CD4-positive, CD25-positive, alpha-beta regulatory T cell (primary cell): ENCODE measurements at regions not wholly inside any gene's neighbourhood (a gene's known extent, or its start where the extent isn't known, plus 50 kb on each side); places are given as distances from the start of the nearest gene placed in this dataset.

Experiments
- ATAC-seq, 2 donors: fragments of 150-1000 bp; cut with Tn5 transposase; one replicate each; pipeline ENCODE4 v1.10.0; 2021; ENCODE audit warnings: low read depth in 2 of 2, moderate number of reproducible peaks in 2 of 2, moderate library complexity in 1 of 2
- DNase-seq, 3 donors: peaks; one replicate each; pipeline versions ENCODE4 v3.0.0 to v3.0.0-alpha.2; 2012 to 2022; ENCODE audit warnings: mixed read lengths in 1 of 3
- H3K27ac ChIP-seq: one replicate; pipeline ENCODE4 v1.7.0; 2013; ENCODE audit warnings: mild to moderate bottlenecking, low read length; ENCODE audit not compliant: insufficient read depth, poor library complexity, severe bottlenecking
- H3K27me3 ChIP-seq: one replicate; pipeline ENCODE4 v1.7.0; 2013; ENCODE audit warnings: low read length; ENCODE audit not compliant: control insufficient read depth, insufficient read depth
- H3K36me3 ChIP-seq: one replicate; pipeline ENCODE4 v1.7.0; 2013; ENCODE audit warnings: mild to moderate bottlenecking, low read length, moderate library complexity; ENCODE audit not compliant: control insufficient read depth, insufficient read depth
- H3K4me1 ChIP-seq: 2 replicates; pipeline ENCODE4 v1.7.0; 2013; ENCODE audit warnings: mild to moderate bottlenecking, low read length; ENCODE audit not compliant: insufficient read depth, control insufficient read depth, poor library complexity, severe bottlenecking
- H3K4me3 ChIP-seq: one replicate; pipeline ENCODE4 v1.7.0; 2013; ENCODE audit warnings: low read depth, mild to moderate bottlenecking, low read length, moderate library complexity
- H3K9me3 ChIP-seq, 2 experiments: 1 replicate in 1 of 2; 2 replicates in 1 of 2; pipeline ENCODE4 v1.7.0; 2013; ENCODE audit warnings: low read length in 2 of 2, mild to moderate bottlenecking in 1 of 2, moderate library complexity in 1 of 2; ENCODE audit not compliant: control insufficient read depth in 2 of 2
- H3K27ac Mint-ChIP-seq, 3 donors: one replicate each; pipeline ENCODE4 v1.8.0; 2020 to 2022; ENCODE audit warnings: mild to moderate bottlenecking in 3 of 3, mixed read lengths in 3 of 3, moderate library complexity in 2 of 3
- H3K27me3 Mint-ChIP-seq: one replicate; pipeline ENCODE4 v1.8.0; 2022; ENCODE audit warnings: mild to moderate bottlenecking, mixed read lengths
- H3K36me3 Mint-ChIP-seq: one replicate; pipeline ENCODE4 v1.8.0; 2020; ENCODE audit warnings: mixed read lengths
- H3K4me1 Mint-ChIP-seq, 4 donors: one replicate each; pipeline ENCODE4 v1.8.0; 2020 to 2022; ENCODE audit warnings: mixed read lengths in 4 of 4, mild to moderate bottlenecking in 1 of 4
- H3K4me3 Mint-ChIP-seq, 4 donors: one replicate each; pipeline ENCODE4 v1.8.0; 2020 to 2022; ENCODE audit warnings: mild to moderate bottlenecking in 4 of 4, mixed read lengths in 4 of 4, moderate library complexity in 3 of 4
- H3K9me3 Mint-ChIP-seq, 7 donors: one replicate each; pipeline ENCODE4 v1.8.0; 2020 to 2022; ENCODE audit warnings: mixed read lengths in 7 of 7, mild to moderate bottlenecking in 3 of 7, moderate library complexity in 2 of 7

DNA sequence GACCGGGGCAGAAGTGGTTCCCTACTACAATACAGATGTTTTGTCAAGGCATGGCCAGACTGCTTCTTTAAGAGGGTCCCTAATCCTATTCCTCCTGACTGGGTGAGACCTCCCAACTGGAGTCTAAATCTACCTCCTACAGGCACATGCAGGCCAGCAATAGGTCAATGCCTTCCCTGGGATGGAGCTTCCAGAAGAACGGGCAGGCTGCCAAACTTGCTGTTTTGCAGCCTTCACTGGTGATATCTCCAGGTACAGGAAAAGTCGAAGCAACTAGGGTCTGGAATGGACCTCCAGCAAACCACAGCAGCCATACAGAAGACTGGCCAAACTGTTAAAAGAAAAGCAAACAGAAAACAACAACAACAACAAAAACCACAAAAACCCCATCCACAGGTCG is 678.4 kb upstream of the DIAPH2 start:
- no peak overlapping the region for H3K27ac Mint-ChIP-seq
- H3K4me1 Mint-ChIP-seq, result no peaks in the 10 kb centered on the region
- H3K27me3 Mint-ChIP-seq, result no peaks in the 10 kb centered on the region
- Histone ChIP-seq H3K4me1 (no peaks in the 10 kb centered on the region), H3K27ac (no peak overlapping the region), H3K36me3 (no peaks in the 10 kb centered on the region), H3K9me3 (no peaks in the 10 kb centered on the region), H3K27me3 (no peaks in the 10 kb centered on the region), H3K4me3 (no peak overlapping the region)
- peaks cover 0 to 4% (median 1%) of the 10 kb centered on the region in 7 donors for H3K9me3 Mint-ChIP-seq
- H3K36me3 Mint-ChIP-seq, result no peaks in the 10 kb centered on the region
- ATAC-seq (no peak), DNase-seq (no peak)
- no peak overlapping the region for H3K4me3 Mint-ChIP-seq

DNA sequence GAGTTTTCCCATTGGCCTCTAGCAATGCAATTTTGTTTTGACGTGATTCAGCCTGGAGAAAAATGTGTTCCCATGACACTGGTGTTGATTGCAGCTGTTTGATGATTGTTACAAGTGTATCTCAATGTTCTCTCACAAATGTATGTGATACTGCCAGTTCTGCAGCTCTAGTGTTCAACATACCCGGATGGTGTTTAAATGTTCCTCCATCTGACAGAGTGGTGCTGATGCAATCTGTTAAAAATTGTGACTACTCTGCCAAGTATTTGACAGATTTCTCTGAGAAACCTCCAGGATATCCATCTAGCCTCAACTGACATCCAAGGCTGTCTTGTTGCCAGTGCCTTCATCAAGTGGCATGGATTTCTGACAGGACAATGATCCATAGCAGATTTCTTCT is 657.2 kb upstream of the DIAPH2 start:
- no peak overlapping the region for H3K27ac ChIP-seq
- peaks cover 0 to 2% (median 0%) of the 10 kb centered on the region in 7 donors for H3K9me3 Mint-ChIP-seq
- no peaks in the 10 kb centered on the region for H3K36me3 ChIP-seq
- no peaks in the 10 kb centered on the region for H3K27me3 ChIP-seq
- DNase-seq (no peak), ATAC-seq (no peak)
- no peak overlapping the region for H3K27ac Mint-ChIP-seq
- no peaks in the 10 kb centered on the region for H3K9me3 ChIP-seq
- no peaks in the 10 kb centered on the region for H3K4me1 ChIP-seq
- no peaks in the 10 kb centered on the region for H3K36me3 Mint-ChIP-seq
- no peaks in the 10 kb centered on the region for H3K4me1 Mint-ChIP-seq
- no peak overlapping the region for H3K4me3 ChIP-seq
- H3K4me3 Mint-ChIP-seq, result no peak overlapping the region
- H3K27me3 Mint-ChIP-seq, result no peaks in the 10 kb centered on the region

DNA sequence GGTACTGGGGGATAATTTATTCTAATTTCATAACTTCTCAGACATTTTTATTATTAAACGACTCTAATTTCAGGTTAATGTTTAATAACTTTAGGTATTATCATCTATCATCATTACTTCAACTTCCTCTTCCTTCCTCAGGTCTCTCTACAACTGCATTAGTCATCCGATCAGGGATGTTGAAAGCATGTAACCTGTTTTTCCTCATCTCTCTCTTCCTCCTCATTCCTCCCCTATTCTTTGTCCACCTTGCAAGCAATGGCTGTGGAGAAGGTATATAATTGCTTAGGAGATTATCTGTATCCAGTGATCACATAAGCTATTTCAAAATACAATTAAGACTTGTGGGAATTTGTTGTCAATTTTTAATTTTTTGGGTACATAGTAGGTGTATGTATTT is 632.6 kb upstream of the DIAPH2 start:
- Histone ChIP-seq H3K4me1 (no peaks in the 10 kb centered on the region), H3K4me3 (no peak overlapping the region), H3K27ac (no peak overlapping the region), H3K9me3 (no peaks in the 10 kb centered on the region), H3K36me3 (no peaks in the 10 kb centered on the region), H3K27me3 (no peaks in the 10 kb centered on the region)
- H3K4me3 Mint-ChIP-seq, result no peak overlapping the region
- DNase-seq (no peak), ATAC-seq (no peak)
- no peak overlapping the region for H3K27ac Mint-ChIP-seq
- no peaks in the 10 kb centered on the region for H3K4me1 Mint-ChIP-seq
- H3K27me3 Mint-ChIP-seq, result no peaks in the 10 kb centered on the region
- H3K36me3 Mint-ChIP-seq, result no peaks in the 10 kb centered on the region
- peaks cover 0 to 5% (median 2%) of the 10 kb centered on the region in 7 donors for H3K9me3 Mint-ChIP-seq

DNA sequence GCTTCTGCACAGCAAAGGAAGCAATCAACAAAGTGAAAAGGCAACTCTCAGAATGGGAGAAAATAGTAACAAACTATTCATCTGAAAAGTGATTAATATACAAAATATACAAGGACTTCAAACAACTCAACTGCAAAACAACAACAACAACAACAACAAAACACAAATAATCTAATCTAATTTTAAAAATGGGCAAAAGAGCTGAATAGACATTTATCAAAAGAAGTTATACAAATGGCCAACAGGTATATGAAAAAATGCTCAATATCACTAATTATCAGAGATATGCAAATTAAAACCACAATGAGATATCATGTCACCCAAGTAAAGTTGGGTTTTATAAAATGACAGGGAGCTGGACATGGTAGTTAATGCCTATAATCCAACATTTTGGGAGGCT is 602.8 kb upstream of the DIAPH2 start:
- Mint-ChIP-seq H3K9me3 (peaks cover 0 to 10% (median 4%) of the 10 kb centered on the region in 7 donors), H3K36me3 (no peaks in the 10 kb centered on the region), H3K4me1 (no peaks in the 10 kb centered on the region), H3K27ac (no peak overlapping the region), H3K27me3 (no peaks in the 10 kb centered on the region), H3K4me3 (no peak overlapping the region)
- no peak for ATAC-seq
- Histone ChIP-seq H3K4me1 (no peaks in the 10 kb centered on the region), H3K4me3 (no peak overlapping the region), H3K27ac (no peak overlapping the region), H3K9me3 (no peaks in the 10 kb centered on the region), H3K36me3 (no peaks in the 10 kb centered on the region), H3K27me3 (no peaks in the 10 kb centered on the region)
- DNase-seq, result no peak

DNA sequence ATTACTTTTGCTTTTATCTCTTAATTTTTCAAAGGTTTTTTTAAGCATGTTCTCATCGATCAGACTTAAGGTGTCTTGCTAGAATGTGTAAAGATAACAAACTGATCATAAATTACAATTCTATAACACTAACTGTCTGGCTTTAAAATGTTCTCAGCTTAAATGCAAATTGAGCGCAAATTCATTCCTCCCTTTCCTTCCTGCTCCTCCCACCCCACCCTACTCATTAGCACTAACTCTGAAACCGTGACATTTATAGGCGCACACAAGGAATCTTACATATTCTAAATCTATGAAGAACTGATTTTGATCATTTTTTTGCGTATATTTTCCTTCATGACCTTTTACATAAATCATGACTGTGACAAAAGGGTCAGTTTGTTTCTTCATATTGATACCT is 590.0 kb upstream of the DIAPH2 start:
- H3K4me1 Mint-ChIP-seq, result no peaks in the 10 kb centered on the region
- H3K27ac ChIP-seq, result no peak overlapping the region
- no peak overlapping the region for H3K4me3 ChIP-seq
- H3K27ac Mint-ChIP-seq, result no peak overlapping the region
- H3K36me3 Mint-ChIP-seq, result no peaks in the 10 kb centered on the region
- H3K27me3 Mint-ChIP-seq, result no peaks in the 10 kb centered on the region
- ATAC-seq (no peak), DNase-seq (no peak)
- H3K27me3 ChIP-seq, result no peaks in the 10 kb centered on the region
- H3K36me3 ChIP-seq, result no peaks in the 10 kb centered on the region
- no peaks in the 10 kb centered on the region for H3K9me3 ChIP-seq
- H3K9me3 Mint-ChIP-seq, result peaks cover 0 to 2% (median 0%) of the 10 kb centered on the region in 7 donors
- no peak overlapping the region for H3K4me3 Mint-ChIP-seq
- H3K4me1 ChIP-seq, result no peaks in the 10 kb centered on the region

DNA sequence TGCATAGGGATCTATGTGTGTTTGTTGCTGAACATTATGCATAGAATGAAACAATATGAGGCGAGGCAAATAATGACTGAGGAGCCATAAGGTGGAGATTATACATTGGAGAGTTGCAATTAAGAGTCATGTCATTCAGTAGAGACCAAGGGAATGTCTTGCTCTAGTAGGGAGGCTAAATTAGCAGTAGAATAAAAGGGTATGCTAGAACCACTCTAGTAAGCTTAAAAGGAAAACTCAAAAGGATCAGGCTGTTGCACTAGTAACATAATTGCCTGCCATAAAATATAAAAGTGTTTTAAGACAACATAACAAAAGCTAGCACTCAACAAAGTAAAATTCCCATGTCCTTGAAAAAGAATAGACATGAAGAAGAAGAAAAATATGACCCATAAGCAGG is 586.2 kb upstream of the DIAPH2 start:
- H3K4me3 ChIP-seq, result no peak overlapping the region
- H3K4me3 Mint-ChIP-seq, result no peak overlapping the region
- H3K36me3 ChIP-seq, result no peaks in the 10 kb centered on the region
- no peaks in the 10 kb centered on the region for H3K9me3 ChIP-seq
- ATAC-seq (no peak), DNase-seq (no peak)
- H3K4me1 ChIP-seq, result no peaks in the 10 kb centered on the region
- no peaks in the 10 kb centered on the region for H3K27me3 Mint-ChIP-seq
- no peaks in the 10 kb centered on the region for H3K4me1 Mint-ChIP-seq
- no peak overlapping the region for H3K27ac Mint-ChIP-seq
- no peak overlapping the region for H3K27ac ChIP-seq
- peaks cover 0 to 2% (median 0%) of the 10 kb centered on the region in 7 donors for H3K9me3 Mint-ChIP-seq
- no peaks in the 10 kb centered on the region for H3K27me3 ChIP-seq
- H3K36me3 Mint-ChIP-seq, result no peaks in the 10 kb centered on the region

DNA sequence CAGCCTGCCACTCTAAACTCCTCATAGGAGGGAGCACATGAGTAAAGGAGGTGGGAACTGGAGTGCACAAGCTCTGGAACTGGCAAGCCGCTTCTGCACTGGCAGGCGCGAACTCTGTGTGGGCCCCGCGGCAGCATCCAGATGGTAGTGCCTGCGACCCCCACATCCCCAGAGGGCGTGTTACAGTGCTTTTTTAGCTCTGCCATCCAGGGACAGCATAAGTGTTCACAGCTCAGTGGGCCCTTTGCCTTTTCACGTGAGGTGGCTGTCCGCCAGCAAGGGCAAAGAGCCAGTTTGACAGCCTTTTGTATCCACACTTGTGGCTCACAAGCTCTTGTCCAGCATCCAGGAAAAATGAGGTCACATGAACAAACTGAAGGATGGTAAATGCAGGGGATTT is 581.6 kb upstream of the DIAPH2 start:
- no peak overlapping the region for H3K4me3 Mint-ChIP-seq
- peaks cover 0 to 6% (median 0%) of the 10 kb centered on the region in 7 donors for H3K9me3 Mint-ChIP-seq

DNA sequence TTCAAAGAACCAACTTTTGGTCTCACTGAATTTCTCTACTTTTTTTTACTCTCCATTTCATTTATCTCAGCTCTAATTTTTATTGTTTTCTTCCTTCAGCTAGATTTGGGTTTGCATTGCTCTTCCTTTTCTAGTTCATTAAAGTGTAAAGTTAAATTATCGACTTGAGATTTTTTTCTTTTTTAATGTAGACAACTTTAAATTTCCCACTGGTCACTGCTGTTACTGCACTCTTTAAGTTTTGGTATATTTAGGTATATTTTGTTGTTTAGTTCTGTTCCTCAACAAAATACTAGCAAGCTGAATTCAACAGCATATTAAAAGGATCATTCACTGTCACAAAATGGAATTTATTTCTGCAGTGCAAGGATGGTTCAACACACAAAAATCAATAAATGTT is 572.0 kb upstream of the DIAPH2 start:
- H3K27me3 ChIP-seq, result no peaks in the 10 kb centered on the region
- no peak overlapping the region for H3K4me3 Mint-ChIP-seq
- no peak overlapping the region for H3K27ac Mint-ChIP-seq
- no peak overlapping the region for H3K27ac ChIP-seq
- no peaks in the 10 kb centered on the region for H3K4me1 Mint-ChIP-seq
- peaks cover 0 to 1% of the 10 kb centered on the region in 2 experiments for H3K9me3 ChIP-seq
- no peak overlapping the region for H3K4me3 ChIP-seq
- DNase-seq, result no peak
- no peaks in the 10 kb centered on the region for H3K27me3 Mint-ChIP-seq
- peaks cover 0 to 8% (median 3%) of the 10 kb centered on the region in 7 donors for H3K9me3 Mint-ChIP-seq
- H3K36me3 Mint-ChIP-seq, result no peaks in the 10 kb centered on the region
- no peaks in the 10 kb centered on the region for H3K4me1 ChIP-seq
- ATAC-seq, result no peak
- H3K36me3 ChIP-seq, result no peaks in the 10 kb centered on the region

More for the DNA sequence above, 581.6 kb upstream of the DIAPH2 start:
- Histone ChIP-seq H3K36me3 (no peaks in the 10 kb centered on the region), H3K9me3 (no peaks in the 10 kb centered on the region), H3K27ac (no peak overlapping the region), H3K4me1 (no peaks in the 10 kb centered on the region), H3K4me3 (no peak overlapping the region), H3K27me3 (no peaks in the 10 kb centered on the region)
- Mint-ChIP-seq H3K27me3 (no peaks in the 10 kb centered on the region), H3K4me1 (no peaks in the 10 kb centered on the region), H3K27ac (no peak overlapping the region), H3K36me3 (no peaks in the 10 kb centered on the region)
- ATAC-seq (no peak), DNase-seq (no peak)
